ENCODE measurements at regions not wholly inside any gene's neighbourhood (a gene's known extent, or its start where the extent isn't known, plus 50 kb on each side); places are given as distances from the start of the nearest gene placed in this dataset.

GRCh38 chr10:24006741-24007140, 202.2 kb upstream of the KIAA1217 start:
- H3K27ac ChIP-seq (ENCODE audit: low read depth, low read length), result no peak overlapping the region
- no peaks in the 10 kb centered on the region for H3K79me2 ChIP-seq (ENCODE audit: insufficient read depth, low read length)
- POLR2A ChIA-PET, result no interaction called here
- no peaks in the 10 kb centered on the region for H3K9me3 ChIP-seq (ENCODE audit: control insufficient read depth in 1 of 2, insufficient read depth in 1 of 2, low read depth in 1 of 2, low read length in 2 of 2)
- no peaks in the 10 kb centered on the region for H3K36me3 ChIP-seq (ENCODE audit: control insufficient read depth in 1 of 2, insufficient read depth in 2 of 2, low read length in 2 of 2)
- no peaks in the 10 kb centered on the region for H4K20me1 ChIP-seq (ENCODE audit: insufficient read depth)
- no peaks in the 10 kb centered on the region; the same call in 1 of the 2 replicates for H3K27me3 ChIP-seq (ENCODE audit: insufficient read depth, low read length)
- no peak for TF ChIP-seq FOSL1 (IDR thresholded peaks at IDR 0.05; ENCODE audit: low read depth)
- no peak for TF ChIP-seq TCF7L2 (IDR thresholded peaks at IDR 0.05; ENCODE audit: borderline replicate concordance, extremely low read depth, insufficient read depth, insufficient read length)
- TF ChIP-seq, protein P1, sequence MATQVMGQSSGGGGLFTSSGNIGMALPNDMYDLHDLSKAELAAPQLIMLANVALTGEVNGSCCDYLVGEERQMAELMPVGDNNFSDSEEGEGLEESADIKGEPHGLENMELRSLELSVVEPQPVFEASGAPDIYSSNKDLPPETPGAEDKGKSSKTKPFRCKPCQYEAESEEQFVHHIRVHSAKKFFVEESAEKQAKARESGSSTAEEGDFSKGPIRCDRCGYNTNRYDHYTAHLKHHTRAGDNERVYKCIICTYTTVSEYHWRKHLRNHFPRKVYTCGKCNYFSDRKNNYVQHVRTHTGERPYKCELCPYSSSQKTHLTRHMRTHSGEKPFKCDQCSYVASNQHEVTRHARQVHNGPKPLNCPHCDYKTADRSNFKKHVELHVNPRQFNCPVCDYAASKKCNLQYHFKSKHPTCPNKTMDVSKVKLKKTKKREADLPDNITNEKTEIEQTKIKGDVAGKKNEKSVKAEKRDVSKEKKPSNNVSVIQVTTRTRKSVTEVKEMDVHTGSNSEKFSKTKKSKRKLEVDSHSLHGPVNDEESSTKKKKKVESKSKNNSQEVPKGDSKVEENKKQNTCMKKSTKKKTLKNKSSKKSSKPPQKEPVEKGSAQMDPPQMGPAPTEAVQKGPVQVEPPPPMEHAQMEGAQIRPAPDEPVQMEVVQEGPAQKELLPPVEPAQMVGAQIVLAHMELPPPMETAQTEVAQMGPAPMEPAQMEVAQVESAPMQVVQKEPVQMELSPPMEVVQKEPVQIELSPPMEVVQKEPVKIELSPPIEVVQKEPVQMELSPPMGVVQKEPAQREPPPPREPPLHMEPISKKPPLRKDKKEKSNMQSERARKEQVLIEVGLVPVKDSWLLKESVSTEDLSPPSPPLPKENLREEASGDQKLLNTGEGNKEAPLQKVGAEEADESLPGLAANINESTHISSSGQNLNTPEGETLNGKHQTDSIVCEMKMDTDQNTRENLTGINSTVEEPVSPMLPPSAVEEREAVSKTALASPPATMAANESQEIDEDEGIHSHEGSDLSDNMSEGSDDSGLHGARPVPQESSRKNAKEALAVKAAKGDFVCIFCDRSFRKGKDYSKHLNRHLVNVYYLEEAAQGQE (IDR thresholded peaks at IDR 0.05; ENCODE audit: low read depth), result no peak
- TF ChIP-seq SP1 (IDR thresholded peaks at IDR 0.05; ENCODE audit: low read depth), result no peak
- no peak for TF ChIP-seq EZH2 (IDR thresholded peaks at IDR 0.05)
- no peak for TF ChIP-seq CBX3 (IDR thresholded peaks at IDR 0.05; ENCODE audit: low read depth)
- no peak for TF ChIP-seq POLR2A (IDR thresholded peaks at IDR 0.05; ENCODE audit: borderline replicate concordance, extremely low read depth, insufficient read depth, insufficient read length)
- TF ChIP-seq CTCF (IDR thresholded peaks at IDR 0.05 in 2 of 3, conservative IDR thresholded peaks at IDR 0.05 in 1 of 3; ENCODE audit: borderline replicate concordance in 1 of 3, insufficient read depth in 1 of 3, low read depth in 2 of 3, low read length in 2 of 3), result no peak
- TF ChIP-seq JUND (IDR thresholded peaks at IDR 0.05), result no peak
- TF ChIP-seq ZFX (IDR thresholded peaks at IDR 0.05), result no peak
- no peak for TF ChIP-seq ZBTB33 (IDR thresholded peaks at IDR 0.05; ENCODE audit: extremely low read depth, insufficient replicate concordance, low read length)
- TF ChIP-seq EGR1 (IDR thresholded peaks at IDR 0.05; ENCODE audit: low read depth), result no peak
- TF ChIP-seq POLR2AphosphoS5 (IDR thresholded peaks at IDR 0.05; ENCODE audit: low read depth, low read length), result no peak
- no peak overlapping the region for H3K9ac ChIP-seq (ENCODE audit: low read length)
- CTCF ChIA-PET, result no interaction called here
- RAD21 ChIA-PET (ENCODE audit: low non-redundant PET in 1 of 2, low total read pairs in 2 of 2, uncharacterized antibody in 2 of 2, unreplicated experiment in 2 of 2), result no interaction called here
- intact Hi-C loops (cut with micrococcal nuclease), result no loop called here
- ATAC-seq, result no peak
- no peak for DNase-seq (ENCODE audit: low read depth, low spot score)
- H2AFZ ChIP-seq (ENCODE audit: low read depth, low read length, poor library complexity, severe bottlenecking), result no peak overlapping the region
- BruUV-seq (replicated peaks), result no TSS peak
- H3K4me2 ChIP-seq (ENCODE audit: low read length), result no peak overlapping the region
- H3K4me1 ChIP-seq (ENCODE audit: control insufficient read depth in 1 of 2, insufficient read depth in 2 of 2, low read length in 2 of 2), result no peaks in the 10 kb centered on the region; a peak in 2 of 4 replicates
- H3K9me2 ChIP-seq (ENCODE audit: insufficient read depth), result no peaks in the 10 kb centered on the region
- no peak overlapping the region for H3K4me3 ChIP-seq (replicated peaks in 1 of 2; ENCODE audit: low read depth in 1 of 2, low read length in 2 of 2)
